Esophagus squamous epithelium (tissue), 5 donors: ENCODE measurements at regions not wholly inside any gene's neighbourhood (a gene's known extent, or its start where the extent isn't known, plus 50 kb on each side); places are given as distances from the start of the nearest gene placed in this dataset.

Source experiments
- DNase-seq: peaks from one replicate; lab custom pipeline; 2025; lab: John Stamatoyannopoulos, UW
- H3K27ac ChIP-seq, 4 donors: fragments of 200-600 bp; sonication (generic); one replicate each; pipeline ENCODE4 v1.5.1; 2016 to 2019; ENCODE audit warnings: mild to moderate bottlenecking in 1 of 4
- H3K27me3 ChIP-seq, 4 donors: fragments of 200-600 bp; sonication (generic); 1 replicate in 3 of 4; 2 replicates in 1 of 4; pipeline versions ENCODE4 v1.5.1 to v1.6.0; 2017 to 2021; ENCODE audit warnings: antibody characterized with exemption in 1 of 4
- H3K36me3 ChIP-seq, 3 donors: fragments of 200-600 bp; sonication (generic); one replicate each; pipeline ENCODE4 v1.5.1; 2016 to 2019
- H3K4me1 ChIP-seq, 3 donors: fragments of 200-600 bp; sonication (generic); one replicate each; pipeline ENCODE4 v1.5.1; 2017 to 2019
- H3K4me3 ChIP-seq, 4 donors: fragments of 200-600 bp; sonication (generic); 1 replicate in 3 of 4; 2 replicates in 1 of 4; pipeline ENCODE4 v1.5.1; 2016 to 2019; ENCODE audit warnings: mild to moderate bottlenecking in 2 of 4, moderate library complexity in 1 of 4
- H3K9me3 ChIP-seq, 3 donors: fragments of 200-600 bp; sonication (generic); one replicate each; pipeline ENCODE4 v1.5.1; 2016 to 2019
- POLR2A ChIP-seq, 4 donors: fragments of 450-650 bp; IDR thresholded peaks; one replicate each; pipeline ENCODE4 v1.6.1; 2017; ENCODE audit warnings: antibody characterized with exemption in 4 of 4, mild to moderate bottlenecking in 4 of 4, moderate library complexity in 3 of 4
- WGBS, 2 donors: methylation state at CpG; one replicate each; pipeline ENCODE4 v1.1.5; 2018; 5-methylcytosine and 5-hydroxymethylcytosine counted together
- intact Hi-C: fragments of 100-400 bp; cut with DNase I; formaldehyde crosslinking; loops from one replicate; pipeline ENCODE4 v1.15.0; 2022
- TF ChIP-seq, protein P1 (sequence below), 6 experiments: fragments of 450-650 bp in 4 of 6; fragments of 200-600 bp in 2 of 6; sonication (generic) in 2 of 6; IDR thresholded peaks; one replicate each; pipeline ENCODE4 v1.5.1; 2016 to 2019; ENCODE audit warnings: antibody characterized with exemption in 6 of 6, mild to moderate bottlenecking in 4 of 6, moderate library complexity in 4 of 6
- donor health status: DM: yes; HTN: yes; CAD: no.

DNA sequence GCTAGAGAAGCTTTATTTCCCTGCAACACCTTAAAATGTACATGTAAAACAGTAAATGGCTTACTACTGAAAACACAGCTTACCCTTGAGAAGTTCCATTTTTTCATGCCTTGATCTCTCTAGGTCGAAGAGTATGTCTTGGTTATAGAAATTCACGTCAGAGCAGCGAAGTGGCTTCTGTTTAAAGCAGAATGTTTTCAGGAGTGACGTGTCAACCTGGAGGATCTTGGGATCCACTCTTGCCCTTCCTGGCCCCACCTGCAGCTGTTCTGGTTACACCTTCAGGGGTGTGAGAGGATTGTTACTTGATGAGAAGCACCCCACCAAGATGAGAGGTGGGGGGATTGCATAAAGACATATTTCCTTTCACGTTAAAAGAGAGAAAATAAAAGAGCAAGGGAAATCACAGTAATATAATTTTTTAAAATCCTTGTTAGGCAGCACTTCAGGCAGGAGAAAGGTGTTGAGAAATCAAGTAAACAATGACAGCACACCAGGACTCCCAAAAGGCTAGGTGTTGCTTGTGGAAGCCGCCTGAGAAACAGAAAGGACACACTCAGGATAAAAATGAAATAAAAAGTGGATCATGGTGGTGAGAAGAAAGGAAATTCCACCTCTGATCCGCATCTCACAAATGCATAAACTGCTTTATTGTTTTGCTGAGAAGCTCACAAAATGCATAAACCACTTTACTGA is 149.7 kb downstream of the UNC5CL start:
- H3K27ac ChIP-seq: no peak overlapping the region
- TF ChIP-seq POLR2A (IDR thresholded peaks at IDR 0.05): no peak
- TF ChIP-seq, protein P1, sequence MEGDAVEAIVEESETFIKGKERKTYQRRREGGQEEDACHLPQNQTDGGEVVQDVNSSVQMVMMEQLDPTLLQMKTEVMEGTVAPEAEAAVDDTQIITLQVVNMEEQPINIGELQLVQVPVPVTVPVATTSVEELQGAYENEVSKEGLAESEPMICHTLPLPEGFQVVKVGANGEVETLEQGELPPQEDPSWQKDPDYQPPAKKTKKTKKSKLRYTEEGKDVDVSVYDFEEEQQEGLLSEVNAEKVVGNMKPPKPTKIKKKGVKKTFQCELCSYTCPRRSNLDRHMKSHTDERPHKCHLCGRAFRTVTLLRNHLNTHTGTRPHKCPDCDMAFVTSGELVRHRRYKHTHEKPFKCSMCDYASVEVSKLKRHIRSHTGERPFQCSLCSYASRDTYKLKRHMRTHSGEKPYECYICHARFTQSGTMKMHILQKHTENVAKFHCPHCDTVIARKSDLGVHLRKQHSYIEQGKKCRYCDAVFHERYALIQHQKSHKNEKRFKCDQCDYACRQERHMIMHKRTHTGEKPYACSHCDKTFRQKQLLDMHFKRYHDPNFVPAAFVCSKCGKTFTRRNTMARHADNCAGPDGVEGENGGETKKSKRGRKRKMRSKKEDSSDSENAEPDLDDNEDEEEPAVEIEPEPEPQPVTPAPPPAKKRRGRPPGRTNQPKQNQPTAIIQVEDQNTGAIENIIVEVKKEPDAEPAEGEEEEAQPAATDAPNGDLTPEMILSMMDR (IDR thresholded peaks at IDR 0.05): no peak
- WGBS, 2 donors: 63 to 83% methylated on average over 4 to 7 of the region's 7 CpGs
- DNase-seq: no peak
- intact Hi-C loops: no loop called here
- no peaks in the 10 kb centered on the region for H3K9me3 ChIP-seq
- H3K36me3 ChIP-seq: no peaks in the 10 kb centered on the region
- H3K27me3 ChIP-seq: no peaks in the 10 kb centered on the region
- no peak overlapping the region for H3K4me3 ChIP-seq
- H3K4me1 ChIP-seq: no peaks in the 10 kb centered on the region

DNA sequence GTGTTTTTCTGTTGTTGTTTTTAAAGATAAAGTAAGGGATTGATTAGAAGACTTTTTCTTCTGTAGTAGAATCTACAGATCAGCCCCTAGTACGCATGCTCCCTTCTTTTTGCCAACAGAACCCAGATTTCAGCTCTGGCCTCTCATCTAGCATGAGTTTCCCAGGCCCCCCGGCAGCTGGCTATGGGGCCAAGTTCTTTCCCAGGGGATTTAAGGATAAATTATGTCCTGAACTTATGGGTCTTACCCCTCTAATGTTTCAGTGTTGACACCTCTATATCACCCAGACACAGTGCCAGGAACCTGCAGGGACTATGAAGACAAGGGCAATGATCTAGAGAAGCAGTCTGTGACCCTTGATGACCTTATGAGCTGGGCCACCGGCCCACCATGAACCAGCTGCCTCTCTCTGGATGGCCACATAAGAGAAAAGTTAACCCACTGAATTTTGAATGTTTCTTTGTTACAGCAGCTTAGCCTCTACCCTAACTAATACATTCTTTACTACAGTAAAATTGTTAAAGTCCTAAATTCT is 150.5 kb downstream of the UNC5CL start:
- Histone ChIP-seq H3K27me3 (no peaks in the 10 kb centered on the region), H3K4me1 (no peaks in the 10 kb centered on the region), H3K4me3 (no peak overlapping the region), H3K36me3 (no peaks in the 10 kb centered on the region), H3K27ac (no peak overlapping the region), H3K9me3 (no peaks in the 10 kb centered on the region)
- intact Hi-C loops: no loop called here
- TF ChIP-seq, protein P1 (IDR thresholded peaks at IDR 0.05): no peak
- no peak for TF ChIP-seq POLR2A (IDR thresholded peaks at IDR 0.05)
- 73 to 74% methylated on average over 2 to 3 of the region's 3 CpGs for WGBS, 2 donors
- DNase-seq: no peak

DNA sequence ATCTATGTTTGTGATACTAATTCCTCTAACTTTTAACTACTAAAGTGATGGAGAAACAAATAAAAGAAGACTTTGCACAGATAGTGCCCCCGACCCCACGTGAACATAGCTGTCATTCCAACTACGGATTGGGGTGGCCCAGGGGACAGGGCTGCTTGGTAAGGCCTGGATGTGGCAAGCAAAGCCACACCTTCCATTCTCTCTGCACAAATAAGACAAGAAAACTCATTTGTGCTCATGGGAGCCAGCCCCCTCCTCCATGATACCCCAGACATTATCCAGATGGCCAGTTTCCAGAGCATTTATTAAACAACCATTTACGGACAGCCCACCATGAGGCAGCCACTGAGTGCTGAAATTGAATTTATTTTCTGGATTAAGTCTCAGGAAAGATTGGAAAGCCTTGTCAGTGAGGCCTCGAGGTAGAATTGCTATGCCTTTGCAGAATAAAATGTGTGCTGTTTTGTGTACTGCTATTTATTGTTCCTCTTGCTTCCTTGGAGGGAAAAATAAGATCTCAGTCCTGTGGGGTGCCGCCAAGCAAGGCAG is 151.2 kb downstream of the UNC5CL start:
- Histone ChIP-seq H3K27me3 (no peaks in the 10 kb centered on the region), H3K4me1 (no peaks in the 10 kb centered on the region), H3K4me3 (no peak overlapping the region), H3K27ac (no peak overlapping the region), H3K36me3 (no peaks in the 10 kb centered on the region), H3K9me3 (no peaks in the 10 kb centered on the region)
- no peak for DNase-seq
- TF ChIP-seq POLR2A (IDR thresholded peaks at IDR 0.05): no peak
- TF ChIP-seq, protein P1 (IDR thresholded peaks at IDR 0.05): no peak
- intact Hi-C loops: no loop called here
- WGBS, 2 donors: 63 to 72% methylated on average over 6 of the region's 6 CpGs

DNA sequence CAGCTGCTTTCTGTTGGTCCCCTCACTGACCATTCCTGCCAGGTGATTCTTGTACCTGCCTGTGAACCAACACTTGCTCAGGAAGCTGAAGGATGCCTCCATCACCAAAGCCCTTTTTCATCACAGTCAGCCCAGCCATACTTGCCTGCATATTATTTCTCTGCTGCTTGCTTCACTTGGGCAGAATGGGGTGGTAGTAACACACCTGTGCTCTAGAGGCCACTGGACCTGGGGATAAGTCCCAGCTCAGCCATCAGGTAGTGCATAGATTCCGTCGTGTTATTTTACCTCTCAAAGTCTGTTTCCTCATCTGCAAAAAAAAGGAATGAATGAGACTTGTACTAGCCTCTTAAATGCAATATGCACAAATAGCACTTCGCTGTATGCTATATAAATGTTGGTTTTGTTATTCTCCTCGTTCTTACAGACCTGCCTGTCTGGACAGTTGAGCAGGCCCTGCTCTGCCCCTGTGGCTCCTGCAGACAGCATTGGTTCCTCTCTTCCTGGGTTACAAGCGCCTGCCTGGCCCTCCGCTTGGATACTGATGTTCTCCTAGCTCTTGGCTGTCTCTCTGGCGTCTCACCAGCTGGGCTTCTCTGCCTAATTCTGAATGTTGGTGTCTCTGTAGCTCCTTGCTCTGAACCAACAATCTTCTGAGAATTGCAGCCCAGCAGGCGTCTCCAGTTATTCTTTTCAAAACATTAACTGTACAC is 151.8 kb downstream of the UNC5CL start:
- intact Hi-C loops: no loop called here
- no peak for DNase-seq
- Histone ChIP-seq H3K9me3 (no peaks in the 10 kb centered on the region), H3K27me3 (no peaks in the 10 kb centered on the region), H3K4me3 (no peak overlapping the region), H3K36me3 (no peaks in the 10 kb centered on the region), H3K4me1 (no peaks in the 10 kb centered on the region), H3K27ac (no peak overlapping the region)
- TF ChIP-seq, protein P1 (IDR thresholded peaks at IDR 0.05): no peak
- TF ChIP-seq POLR2A (IDR thresholded peaks at IDR 0.05): no peak
- 84 to 87% methylated on average over 8 of the region's 8 CpGs for WGBS, 2 donors
